ENCODE measurements at regions not wholly inside any gene's neighbourhood (a gene's known extent, or its start where the extent isn't known, plus 50 kb on each side); places are given as distances from the start of the nearest gene placed in this dataset.

DNA sequence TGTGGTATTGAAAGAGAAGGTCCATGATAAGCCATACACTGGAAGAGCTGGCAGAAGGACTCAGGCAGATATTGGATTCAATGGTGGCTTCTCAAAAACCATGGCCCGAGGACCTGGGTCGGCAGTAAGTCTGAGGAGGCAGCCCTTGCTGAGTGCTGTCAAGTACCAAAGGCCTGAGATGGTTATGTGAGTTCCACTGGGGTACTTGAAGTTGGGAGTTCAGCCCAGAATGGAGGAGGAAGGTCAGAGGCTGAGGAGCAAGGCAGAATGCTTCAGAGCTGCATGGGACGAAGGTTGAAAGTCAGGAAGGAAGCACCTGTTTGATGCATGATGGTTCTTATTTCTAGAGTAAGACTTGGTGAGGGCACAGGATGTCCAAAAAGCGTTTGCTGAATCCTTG, 194.9 kb downstream of the DIRAS2 start:
- TF ChIP-seq POLR2A (IDR thresholded peaks at IDR 0.05; ENCODE audit: control extremely low read depth in 1 of 2, low read depth in 2 of 2, low read length in 2 of 2) (no peak), SP2 (IDR thresholded peaks at IDR 0.05; ENCODE audit: low read length) (no peak)
- TF ChIP-seq, protein P1, sequence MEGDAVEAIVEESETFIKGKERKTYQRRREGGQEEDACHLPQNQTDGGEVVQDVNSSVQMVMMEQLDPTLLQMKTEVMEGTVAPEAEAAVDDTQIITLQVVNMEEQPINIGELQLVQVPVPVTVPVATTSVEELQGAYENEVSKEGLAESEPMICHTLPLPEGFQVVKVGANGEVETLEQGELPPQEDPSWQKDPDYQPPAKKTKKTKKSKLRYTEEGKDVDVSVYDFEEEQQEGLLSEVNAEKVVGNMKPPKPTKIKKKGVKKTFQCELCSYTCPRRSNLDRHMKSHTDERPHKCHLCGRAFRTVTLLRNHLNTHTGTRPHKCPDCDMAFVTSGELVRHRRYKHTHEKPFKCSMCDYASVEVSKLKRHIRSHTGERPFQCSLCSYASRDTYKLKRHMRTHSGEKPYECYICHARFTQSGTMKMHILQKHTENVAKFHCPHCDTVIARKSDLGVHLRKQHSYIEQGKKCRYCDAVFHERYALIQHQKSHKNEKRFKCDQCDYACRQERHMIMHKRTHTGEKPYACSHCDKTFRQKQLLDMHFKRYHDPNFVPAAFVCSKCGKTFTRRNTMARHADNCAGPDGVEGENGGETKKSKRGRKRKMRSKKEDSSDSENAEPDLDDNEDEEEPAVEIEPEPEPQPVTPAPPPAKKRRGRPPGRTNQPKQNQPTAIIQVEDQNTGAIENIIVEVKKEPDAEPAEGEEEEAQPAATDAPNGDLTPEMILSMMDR (IDR thresholded peaks at IDR 0.05; ENCODE audit: control extremely low read depth in 1 of 3, insufficient read depth in 1 of 3, low read depth in 1 of 3, low read length in 3 of 3): no peak
- TF ChIP-seq, protein P2, sequence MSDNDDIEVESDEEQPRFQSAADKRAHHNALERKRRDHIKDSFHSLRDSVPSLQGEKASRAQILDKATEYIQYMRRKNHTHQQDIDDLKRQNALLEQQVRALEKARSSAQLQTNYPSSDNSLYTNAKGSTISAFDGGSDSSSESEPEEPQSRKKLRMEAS (IDR thresholded peaks at IDR 0.05): no peak

Measured in H1 (cell line).